K562 (cell line): ENCODE measurements at regions not wholly inside any gene's neighbourhood (a gene's known extent, or its start where the extent isn't known, plus 50 kb on each side); places are given as distances from the start of the nearest gene placed in this dataset.

Source experiments
- ATAC-seq: fragments of 200-7000 bp; cut with Tn5 transposase; 3 replicates; pipeline ENCODE4 v1.9.1; 2020; ENCODE audit warnings: moderate library complexity
- BruUV-seq: library from RNA; stranded (reverse); fragments of 400-500 nt; replicated peaks from 2 replicates; lab custom pipeline; 2021; lab: Mats Ljungman, UMichigan
- CTCF ChIA-PET: fragments of 300-600 bp; formaldehyde crosslinking; extraction: SDS; loops from one replicate; lab custom pipeline; 2021; ENCODE audit warnings: low intra/inter-chr PET ratio; lab: Yijun Ruan, JAX
- POLR2A ChIA-PET: fragments of 300-600, 350-650 bp; sonication (Branson Sonifier 250); formaldehyde crosslinking; extraction: SDS; loops from one replicate; lab custom pipeline; 2021; ENCODE audit warnings: antibody characterized with exemption, inconsistent platforms; lab: Yijun Ruan, JAX
- DNase-seq, 4 experiments: peaks; one replicate each; pipeline versions ENCODE4 v3.0.0 to v3.0.0-alpha.2; 2011 to 2018; ENCODE audit warnings: low spot score in 3 of 4, mixed read lengths in 3 of 4; ENCODE audit errors: extremely low read depth in 1 of 4
- FAIRE-seq: peaks from 2 replicates; lab custom pipeline; 2011; peaks lifted over from hg19 to GRCh38; lab: Jason Lieb, UNC
- H2AFZ ChIP-seq: 2 replicates; pipeline ENCODE4 v1.6.0; 2011; ENCODE audit warnings: low read depth, low read length, control low read depth, inconsistent platforms
- H3K27ac ChIP-seq: fragments of 200-600 bp; 3 replicates; pipeline ENCODE4 v1.8.0; 2011; ENCODE audit warnings: low read depth, mild to moderate bottlenecking, control low read depth, inconsistent platforms, low read length, moderate library complexity, mixed read lengths; ENCODE audit errors: extremely low read depth
- H3K27me3 ChIP-seq, 2 experiments: fragments of 300-600 bp in 1 of 2; 2 replicates in 1 of 2; 3 replicates in 1 of 2; pipeline versions ENCODE4 v1.6.0 to v1.8.0; 2011; ENCODE audit warnings: inconsistent platforms in 2 of 2, low read length in 2 of 2, mild to moderate bottlenecking in 1 of 2, mixed read lengths in 1 of 2, moderate library complexity in 1 of 2; ENCODE audit not compliant: control insufficient read depth in 2 of 2, insufficient read depth in 2 of 2
- H3K36me3 ChIP-seq: fragments of 300-600 bp; 3 replicates; pipeline ENCODE4 v1.8.0; 2011; ENCODE audit warnings: mild to moderate bottlenecking, low read length, inconsistent platforms; ENCODE audit not compliant: control insufficient read depth, insufficient read depth
- H3K4me1 ChIP-seq, 2 experiments: fragments of 200-600 bp in 1 of 2; replicated peaks in 1 of 2; 2 replicates in 1 of 2; 3 replicates in 1 of 2; pipeline versions ENCODE4 v1.5.1 to v1.8.0; 2011; ENCODE audit warnings: inconsistent platforms in 2 of 2, low read length in 2 of 2, mild to moderate bottlenecking in 1 of 2, mixed read lengths in 1 of 2, moderate library complexity in 1 of 2; ENCODE audit not compliant: control insufficient read depth in 2 of 2, insufficient read depth in 2 of 2
- H3K4me2 ChIP-seq: 2 replicates; pipeline ENCODE4 v1.6.1; 2011; ENCODE audit warnings: low read length, control low read depth, inconsistent platforms, mixed read lengths; ENCODE audit not compliant: insufficient read depth
- H3K4me3 ChIP-seq: fragments of 200-600 bp; sonication (generic), shearing (Covaris generic); 2 replicates; pipeline ENCODE4 v1.5.1; 2016; ENCODE audit warnings: control low read depth, inconsistent platforms
- H3K79me2 ChIP-seq: fragments of 200-600 bp; 3 replicates; pipeline ENCODE4 v1.8.0; 2011; ENCODE audit warnings: low read length, inconsistent platforms; ENCODE audit not compliant: control insufficient read depth, insufficient read depth
- H3K9ac ChIP-seq, 2 experiments: 2 replicates each; pipeline versions ENCODE4 v1.6.0 to v1.6.1; 2011; ENCODE audit warnings: low read depth in 2 of 2, low read length in 2 of 2, control low read depth in 1 of 2, inconsistent platforms in 1 of 2, mild to moderate bottlenecking in 1 of 2, mixed read lengths in 1 of 2; ENCODE audit not compliant: insufficient read depth in 1 of 2
- H3K9me1 ChIP-seq: one replicate; pipeline ENCODE4 v1.6.0; 2011; ENCODE audit warnings: inconsistent platforms, mild to moderate bottlenecking, low read length, moderate library complexity; ENCODE audit not compliant: control insufficient read depth, insufficient read depth
- H3K9me3 ChIP-seq: replicated peaks from 2 replicates; pipeline ENCODE4 v1.5.1; 2011; ENCODE audit warnings: low read depth, low read length, inconsistent platforms; ENCODE audit not compliant: control insufficient read depth, insufficient read depth
- H4K20me1 ChIP-seq: replicated peaks from 2 replicates; pipeline ENCODE4 v1.6.1; 2011; ENCODE audit warnings: low read length, inconsistent platforms, mixed read lengths; ENCODE audit not compliant: control insufficient read depth, insufficient read depth
- CBX2 ChIP-seq: fragments of 200-600 bp; sonication (generic); IDR thresholded peaks from one replicate; pipeline ENCODE4 v1.6.1; 2012; ENCODE audit warnings: mild to moderate bottlenecking, low read length, inconsistent platforms; ENCODE audit not compliant: insufficient read depth, poor library complexity, severe bottlenecking
- DDX20 ChIP-seq: fragments of 450-650 bp; IDR thresholded peaks from 2 replicates; pipeline ENCODE4 v1.6.1; 2016; ENCODE audit warnings: missing genetic modification characterization, low read depth, mild to moderate bottlenecking, missing compliant biosample characterization, moderate library complexity
- EGR1 ChIP-seq: fragments of 450-650 bp; conservative IDR thresholded peaks from 2 replicates; pipeline ENCODE4 v1.6.1; 2017; ENCODE audit warnings: mild to moderate bottlenecking
- FOXA1 ChIP-seq: fragments of 450-650 bp; IDR thresholded peaks from 2 replicates; pipeline ENCODE4 v1.6.1; 2016; ENCODE audit warnings: mild to moderate bottlenecking, borderline replicate concordance
- FOXM1 ChIP-seq, 2 experiments: fragments of 450-650 bp in 1 of 2; sonication (generic) in 1 of 2; formaldehyde crosslinking in 1 of 2; IDR thresholded peaks; 2 replicates each; pipeline versions ENCODE4 v1.6.1 to v1.9.0; 2017 to 2022; ENCODE audit warnings: low read depth in 2 of 2, mild to moderate bottlenecking in 2 of 2, missing genetic modification reagents in 1 of 2, moderate library complexity in 1 of 2
- FOXP1 ChIP-seq: sonication (generic); formaldehyde crosslinking; IDR thresholded peaks from 2 replicates; pipeline ENCODE4 v1.8.0; 2022; ENCODE audit warnings: mild to moderate bottlenecking, missing genetic modification reagents
- HMGN3 ChIP-seq: IDR thresholded peaks from 2 replicates; pipeline ENCODE4 v1.6.1; 2011; ENCODE audit warnings: borderline replicate concordance, low read depth, mild to moderate bottlenecking, mixed read lengths, low read length; ENCODE audit not compliant: insufficient read length; ENCODE audit errors: extremely low read depth
- JUNB ChIP-seq: fragments of 450-650 bp; formaldehyde crosslinking; conservative IDR thresholded peaks from 2 replicates; pipeline ENCODE4 v1.4.0; 2020; ENCODE audit warnings: mild to moderate bottlenecking
- KAT8 ChIP-seq: fragments of 450-650 bp; IDR thresholded peaks from 2 replicates; pipeline ENCODE4 v1.6.1; 2016; ENCODE audit warnings: low read depth, mild to moderate bottlenecking
- KDM5B ChIP-seq: fragments of 200-600 bp; sonication (generic); IDR thresholded peaks from 2 replicates; pipeline ENCODE4 v1.6.1; 2012; ENCODE audit warnings: low read depth, mild to moderate bottlenecking, moderate library complexity, low read length, control low read depth, inconsistent platforms; ENCODE audit not compliant: insufficient replicate concordance
- NFIC ChIP-seq: fragments of 450-650 bp; IDR thresholded peaks from 2 replicates; pipeline ENCODE4 v1.6.1; 2017; ENCODE audit warnings: mild to moderate bottlenecking, inconsistent platforms
- NFYB ChIP-seq: IDR thresholded peaks from 2 replicates; pipeline ENCODE4 v1.6.1; 2011; ENCODE audit warnings: mild to moderate bottlenecking, moderate library complexity; ENCODE audit not compliant: insufficient read length; ENCODE audit errors: extremely low read depth
- SRSF9 ChIP-seq: fragments of 200-400 bp; formaldehyde crosslinking; IDR thresholded peaks from 2 replicates; pipeline ENCODE4 v1.6.1; 2017; ENCODE audit warnings: low read depth, low read length, borderline replicate concordance
- TCFL5 ChIP-seq: fragments of 250-450 bp; sonication (Bioruptor Pico); conservative IDR thresholded peaks from 2 replicates; pipeline ENCODE4 v1.6.1; 2021; ENCODE audit warnings: mild to moderate bottlenecking, moderate library complexity, matching md5 sums
- ZBTB7A ChIP-seq: IDR thresholded peaks from 2 replicates; pipeline ENCODE4 v1.6.1; 2011; ENCODE audit warnings: low read depth, mild to moderate bottlenecking, low read length, moderate library complexity, borderline replicate concordance; ENCODE audit not compliant: control insufficient read depth
- ZBTB9 ChIP-seq: fragments of 450-650 bp; formaldehyde crosslinking; IDR thresholded peaks from 2 replicates; pipeline ENCODE4 v1.4.0; 2020; ENCODE audit warnings: mild to moderate bottlenecking, moderate library complexity
- ZNF57 ChIP-seq: fragments of 450-650 bp; formaldehyde crosslinking; IDR thresholded peaks from 2 replicates; pipeline ENCODE4 v1.4.0; 2020; ENCODE audit warnings: mild to moderate bottlenecking, moderate library complexity
- ZSCAN32 ChIP-seq: fragments of 450-650 bp; formaldehyde crosslinking; IDR thresholded peaks from 2 replicates; pipeline ENCODE4 v1.4.0; 2020; ENCODE audit warnings: mild to moderate bottlenecking, moderate library complexity
- WGBS: fragments of 100-300 bp; shearing (Covaris generic); methylation state at CpG from one replicate; pipeline ENCODE4 v1.1.6; 2016; ENCODE audit warnings: low coverage, mixed read lengths; ENCODE audit not compliant: insufficient coverage; ENCODE audit errors: missing lambda C conversion rate; 5-methylcytosine and 5-hydroxymethylcytosine counted together
- in situ Hi-C: fragments of 300-500 bp; cut with MboI; formaldehyde crosslinking; loops from 4 replicates; pipeline ENCODE4 v1.15.0; 2018; ENCODE audit warnings: inconsistent platforms, mixed read lengths
- intact Hi-C: fragments of 100-400 bp; cut with micrococcal nuclease; formaldehyde crosslinking; loops from 2 replicates; pipeline ENCODE4 v1.14.2; 2022
- TF ChIP-seq, protein P1 (sequence below): sonication (generic); IDR thresholded peaks from 2 replicates; pipeline ENCODE4 v1.6.1; 2016
- TF ChIP-seq, protein P2 (sequence below): fragments of 450-650 bp; formaldehyde crosslinking; IDR thresholded peaks from 2 replicates; pipeline ENCODE4 v1.4.0; 2022; ENCODE audit warnings: missing genetic modification characterization

DNA sequence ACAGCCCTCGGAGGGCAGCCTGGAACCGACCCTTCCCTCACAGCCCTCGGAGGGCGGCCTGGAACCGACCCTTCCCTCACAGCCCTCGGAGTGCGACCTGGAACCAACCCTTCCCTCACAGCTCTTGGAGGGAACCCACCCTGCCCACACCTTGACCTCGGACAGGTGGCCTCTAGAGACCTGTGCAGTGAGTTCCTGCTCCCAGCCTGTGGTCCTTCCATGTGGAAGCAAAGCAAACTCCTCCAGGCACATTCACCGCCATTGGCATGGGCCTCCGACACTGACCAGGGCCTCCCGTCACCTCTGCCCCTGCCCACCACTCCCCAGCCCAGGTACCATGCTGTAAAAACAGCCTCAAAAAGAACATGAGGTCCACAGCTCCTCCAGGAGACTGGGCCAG, 272.1 kb downstream of the BRD1 start:
- Histone ChIP-seq H3K27me3 (no peaks in the 10 kb centered on the region), H3K9me3 (no peaks in the 10 kb centered on the region), H3K9ac (no peak overlapping the region), H3K79me2 (peaks cover 37% of the 10 kb centered on the region), H4K20me1 (peaks cover 9% of the 10 kb centered on the region), H3K36me3 (peaks cover 4% of the 10 kb centered on the region; the same call in 1 of the 3 replicates), H3K4me1 (peaks cover 0 to 3% of the 10 kb centered on the region in 2 experiments; a peak in 2 of 5 replicates), H3K27ac (no peak overlapping the region), H2AFZ (no peak overlapping the region), H3K9me1 (no peaks in the 10 kb centered on the region), H3K4me2 (no peak overlapping the region), H3K4me3 (no peak overlapping the region)
- FAIRE-seq, result no peak
- TF ChIP-seq ZNF57 (CRISPR knock-in tag) (no peak), SRSF9 (no peak), ZBTB9 (CRISPR knock-in tag) (no peak), ZBTB7A (no peak), DDX20 (tag) (no peak), FOXM1 (IDR thresholded peaks at IDR 0.05; ENCODE audit: low read depth) (no peak), FOXM1 (CRISPR knock-in tag; IDR thresholded peaks at IDR 0.05; ENCODE audit: low read depth) (no peak), TCFL5 (CRISPR knock-in tag) (no peak), ZSCAN32 (CRISPR knock-in tag) (no peak), EGR1 (no peak), JUNB (CRISPR knock-in tag) (no peak), KAT8 (no peak), NFIC (no peak), FOXP1 (no peak), KDM5B (no peak), CBX2 (no peak), NFYB (no peak), FOXA1 (no peak), HMGN3 (no peak)
- TF ChIP-seq, protein P1, sequence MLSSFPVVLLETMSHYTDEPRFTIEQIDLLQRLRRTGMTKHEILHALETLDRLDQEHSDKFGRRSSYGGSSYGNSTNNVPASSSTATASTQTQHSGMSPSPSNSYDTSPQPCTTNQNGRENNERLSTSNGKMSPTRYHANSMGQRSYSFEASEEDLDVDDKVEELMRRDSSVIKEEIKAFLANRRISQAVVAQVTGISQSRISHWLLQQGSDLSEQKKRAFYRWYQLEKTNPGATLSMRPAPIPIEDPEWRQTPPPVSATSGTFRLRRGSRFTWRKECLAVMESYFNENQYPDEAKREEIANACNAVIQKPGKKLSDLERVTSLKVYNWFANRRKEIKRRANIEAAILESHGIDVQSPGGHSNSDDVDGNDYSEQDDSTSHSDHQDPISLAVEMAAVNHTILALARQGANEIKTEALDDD, result no peak
- TF ChIP-seq, protein P2, sequence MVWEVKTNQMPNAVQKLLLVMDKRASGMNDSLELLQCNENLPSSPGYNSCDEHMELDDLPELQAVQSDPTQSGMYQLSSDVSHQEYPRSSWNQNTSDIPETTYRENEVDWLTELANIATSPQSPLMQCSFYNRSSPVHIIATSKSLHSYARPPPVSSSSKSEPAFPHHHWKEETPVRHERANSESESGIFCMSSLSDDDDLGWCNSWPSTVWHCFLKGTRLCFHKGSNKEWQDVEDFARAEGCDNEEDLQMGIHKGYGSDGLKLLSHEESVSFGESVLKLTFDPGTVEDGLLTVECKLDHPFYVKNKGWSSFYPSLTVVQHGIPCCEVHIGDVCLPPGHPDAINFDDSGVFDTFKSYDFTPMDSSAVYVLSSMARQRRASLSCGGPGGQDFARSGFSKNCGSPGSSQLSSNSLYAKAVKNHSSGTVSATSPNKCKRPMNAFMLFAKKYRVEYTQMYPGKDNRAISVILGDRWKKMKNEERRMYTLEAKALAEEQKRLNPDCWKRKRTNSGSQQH (CRISPR knock-in tag), result no peak
- POLR2A ChIA-PET, result no interaction called here
- ATAC-seq, result no peak
- BruUV-seq, result no TSS peak
- WGBS, result 95% methylated on average over 3 of the region's 11 CpGs
- CTCF ChIA-PET, result no interaction called here
- no peak for DNase-seq
- intact Hi-C loops (no loop called here), in situ Hi-C loops (no loop called here)
